MG63 (cell line): ENCODE measurements at regions not wholly inside any gene's neighbourhood (a gene's known extent, or its start where the extent isn't known, plus 50 kb on each side); places are given as distances from the start of the nearest gene placed in this dataset.
"Not testable (repeated sequence)": the region's sequence is repeated elsewhere in the genome, so short reads cannot be mapped to it uniquely, and the experiment has no call there.

Experiments used
- DNase-seq: peaks from one replicate; pipeline ENCODE4 v3.0.0-alpha.2; 2020
- H3K27me3 ChIP-seq: fragments of 250-450 bp; sonication (Bioruptor Pico); 2 replicates; pipeline ENCODE4 v1.5.1; 2020; ENCODE audit warnings: mild to moderate bottlenecking, moderate library complexity
- H3K36me3 ChIP-seq: fragments of 250-450 bp; sonication (Bioruptor Pico); 2 replicates; pipeline ENCODE4 v1.5.1; 2020; ENCODE audit warnings: mild to moderate bottlenecking, moderate library complexity
- H3K4me3 ChIP-seq: fragments of 250-450 bp; sonication (Bioruptor Pico); 2 replicates; pipeline ENCODE4 v1.5.1; 2020; ENCODE audit warnings: mild to moderate bottlenecking, moderate library complexity
- H3K9me3 ChIP-seq: fragments of 250-450 bp; sonication (Bioruptor Pico); 2 replicates; pipeline ENCODE4 v1.5.1; 2020; ENCODE audit warnings: mild to moderate bottlenecking, moderate library complexity

DNA sequence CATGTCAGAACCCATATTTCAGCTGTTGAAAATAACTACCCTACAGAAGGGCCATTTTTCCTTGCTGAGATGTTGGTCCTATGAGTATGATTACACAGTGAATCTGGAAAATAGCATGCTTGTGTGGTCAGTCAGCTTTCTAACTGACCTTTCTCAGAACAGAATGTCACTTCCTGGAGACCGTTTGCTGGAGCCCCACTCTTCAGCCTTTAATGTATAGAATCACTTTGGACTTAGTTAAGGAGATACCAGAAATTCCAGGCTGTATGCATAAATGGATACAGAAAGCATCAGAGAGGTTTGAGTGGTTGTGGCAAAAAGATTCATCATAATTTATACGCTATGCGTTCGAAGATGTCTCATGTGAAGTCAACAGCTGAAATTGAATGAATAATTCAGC, 488.1 kb downstream of the EBF1 start:
- Histone ChIP-seq H3K9me3 (no peaks in the 10 kb centered on the region), H3K4me3 (no peak overlapping the region), H3K36me3 (no peaks in the 10 kb centered on the region), H3K27me3 (no peaks in the 10 kb centered on the region)
- no peak for DNase-seq

- DNase-seq: no peak
- no peak overlapping the region for H3K4me3 ChIP-seq
- no peaks in the 10 kb centered on the region for H3K9me3 ChIP-seq
- no peaks in the 10 kb centered on the region for H3K36me3 ChIP-seq
- H3K27me3 ChIP-seq: no peaks in the 10 kb centered on the region
These were observed 489.7 kb downstream of the EBF1 start for GRCh38 chr5:158610051-158610415.

DNA sequence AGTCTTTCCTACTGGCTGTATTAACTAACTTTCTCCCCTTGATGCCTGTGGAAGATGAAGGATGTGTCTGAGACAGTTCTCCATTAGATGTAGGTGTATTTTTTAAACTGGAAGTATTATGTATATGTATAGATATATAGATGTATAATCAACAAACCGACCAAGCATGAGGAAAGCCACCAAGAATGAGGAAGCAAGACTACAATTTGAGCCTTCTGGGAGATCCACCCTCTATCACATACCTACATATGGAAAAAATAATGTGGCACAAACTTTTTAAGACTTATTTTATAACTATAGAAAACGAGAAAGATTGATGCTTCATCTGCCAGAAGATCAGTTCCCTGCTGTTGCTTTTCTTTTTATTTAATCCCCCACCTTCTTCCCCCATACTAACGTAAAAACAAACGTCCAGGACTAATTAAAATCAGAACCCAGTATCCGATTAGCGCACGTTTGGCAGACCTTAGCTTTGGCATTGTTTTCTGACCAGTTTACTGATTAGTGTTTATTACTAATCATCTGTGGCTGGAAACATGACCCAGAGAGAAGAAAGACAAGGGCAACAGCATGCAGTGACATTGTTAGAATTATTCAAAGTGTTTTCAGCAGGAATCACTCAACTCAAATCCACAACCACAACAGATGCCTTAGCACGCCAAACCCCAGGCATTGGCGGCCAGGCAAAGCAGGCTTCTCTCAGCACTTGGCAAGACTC, 490.2 kb downstream of the EBF1 start:
- Histone ChIP-seq H3K27me3 (no peaks in the 10 kb centered on the region), H3K9me3 (no peaks in the 10 kb centered on the region), H3K36me3 (no peaks in the 10 kb centered on the region), H3K4me3 (no peak overlapping the region)
- DNase-seq: peak; percentile 75

DNA sequence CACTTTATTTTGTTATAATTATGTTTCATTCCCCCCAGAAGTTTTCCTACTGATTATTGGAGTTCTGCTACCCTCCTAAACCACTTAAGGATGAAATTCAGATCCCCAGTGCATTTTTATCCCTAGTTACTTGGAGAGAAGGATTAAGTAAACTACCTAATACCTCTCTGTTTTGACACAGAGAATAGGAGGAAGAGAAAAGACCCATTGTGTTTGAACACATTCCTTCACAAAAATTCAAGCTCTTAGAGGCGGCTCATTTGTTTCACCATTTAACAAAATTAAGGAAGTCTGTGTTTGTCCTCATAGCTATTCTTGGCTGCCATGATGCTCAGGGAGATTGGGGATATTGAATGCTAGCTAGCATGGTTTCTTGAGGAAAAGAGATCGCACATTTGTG, 492.6 kb downstream of the EBF1 start:
- no peaks in the 10 kb centered on the region for H3K36me3 ChIP-seq
- no peak overlapping the region for H3K4me3 ChIP-seq
- no peaks in the 10 kb centered on the region for H3K27me3 ChIP-seq
- H3K9me3 ChIP-seq: no peaks in the 10 kb centered on the region
- no peak for DNase-seq

GRCh38 chr5:158606233-158606632, 493.5 kb downstream of the EBF1 start:
- no peak for DNase-seq
- Histone ChIP-seq H3K4me3 (no peak overlapping the region), H3K36me3 (no peaks in the 10 kb centered on the region), H3K9me3 (no peaks in the 10 kb centered on the region), H3K27me3 (no peaks in the 10 kb centered on the region)

DNA sequence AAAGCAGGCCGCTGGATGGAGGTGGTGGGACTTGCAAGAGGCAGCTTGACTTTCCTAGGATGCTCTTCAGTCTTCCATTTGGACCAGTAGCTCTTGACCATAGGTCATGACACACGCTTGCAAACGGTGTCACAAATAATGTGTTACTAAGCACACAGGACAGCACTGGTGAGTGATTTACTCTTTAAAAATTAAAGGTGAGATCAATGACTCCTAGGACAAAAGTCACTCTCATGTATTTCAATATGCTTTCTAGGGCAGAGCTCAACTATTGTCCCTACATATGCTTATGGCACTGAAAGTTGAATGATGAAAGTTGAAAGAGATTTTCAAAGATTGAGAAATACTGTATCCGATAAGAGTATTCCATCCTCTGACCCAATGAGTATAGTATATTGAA, 496.7 kb downstream of the EBF1 start:
- no peaks in the 10 kb centered on the region for H3K9me3 ChIP-seq
- H3K27me3 ChIP-seq: no peaks in the 10 kb centered on the region
- DNase-seq: no peak
- H3K4me3 ChIP-seq: no peak overlapping the region
- no peaks in the 10 kb centered on the region for H3K36me3 ChIP-seq

GRCh38 chr5:158601118-158601517, 498.6 kb downstream of the EBF1 start:
- no peaks in the 10 kb centered on the region for H3K27me3 ChIP-seq
- H3K36me3 ChIP-seq: no peaks in the 10 kb centered on the region
- peaks cover 2% of the 10 kb centered on the region for H3K9me3 ChIP-seq
- H3K4me3 ChIP-seq: no peak overlapping the region
- DNase-seq: no peak

GRCh38 chr5:158600679-158601078, 499.0 kb downstream of the EBF1 start:
- Histone ChIP-seq H3K4me3 (no peak overlapping the region), H3K27me3 (no peaks in the 10 kb centered on the region), H3K9me3 (peaks cover 2% of the 10 kb centered on the region), H3K36me3 (no peaks in the 10 kb centered on the region)
- no peak for DNase-seq

GRCh38 chr5:158599157-158599556, 500.6 kb downstream of the EBF1 start:
- Histone ChIP-seq H3K27me3 (no peaks in the 10 kb centered on the region), H3K4me3 (no peak overlapping the region), H3K9me3 (peaks cover 2% of the 10 kb centered on the region), H3K36me3 (no peaks in the 10 kb centered on the region)
- peak; percentile 58 for DNase-seq

DNA sequence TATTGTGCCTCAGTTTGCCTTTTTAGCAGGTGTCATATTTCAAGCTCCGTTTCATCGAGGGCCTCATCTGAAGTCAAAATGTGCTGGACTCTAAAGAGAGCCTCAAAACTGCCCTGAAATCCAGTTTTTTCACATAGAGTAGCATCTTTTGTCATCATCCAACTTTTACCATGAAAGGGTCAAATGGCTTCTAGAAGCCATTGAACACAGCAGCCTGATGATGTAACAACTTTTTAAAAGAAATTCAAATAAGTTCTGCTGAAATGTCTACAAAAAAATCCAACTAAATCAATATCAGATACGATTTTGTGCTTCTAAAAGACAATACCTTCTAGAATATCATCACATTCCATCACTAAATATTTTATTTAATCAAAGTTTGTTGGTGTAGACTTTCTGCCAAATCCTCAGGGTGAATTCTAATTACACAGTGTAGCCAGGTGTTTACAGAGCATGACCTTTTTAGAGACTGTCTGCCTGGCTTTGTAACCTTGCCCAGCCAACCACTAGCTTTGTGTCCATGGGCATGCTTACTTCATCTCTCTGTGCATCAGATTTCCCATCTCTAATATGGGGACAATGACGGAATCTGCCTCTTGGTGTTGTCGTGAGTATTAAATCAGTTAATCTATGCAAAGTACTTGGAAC, 505.0 kb downstream of the EBF1 start:
- no peak overlapping the region for H3K4me3 ChIP-seq
- peaks cover 2% of the 10 kb centered on the region for H3K9me3 ChIP-seq
- no peak for DNase-seq
- H3K36me3 ChIP-seq: no peaks in the 10 kb centered on the region
- no peaks in the 10 kb centered on the region for H3K27me3 ChIP-seq

DNA sequence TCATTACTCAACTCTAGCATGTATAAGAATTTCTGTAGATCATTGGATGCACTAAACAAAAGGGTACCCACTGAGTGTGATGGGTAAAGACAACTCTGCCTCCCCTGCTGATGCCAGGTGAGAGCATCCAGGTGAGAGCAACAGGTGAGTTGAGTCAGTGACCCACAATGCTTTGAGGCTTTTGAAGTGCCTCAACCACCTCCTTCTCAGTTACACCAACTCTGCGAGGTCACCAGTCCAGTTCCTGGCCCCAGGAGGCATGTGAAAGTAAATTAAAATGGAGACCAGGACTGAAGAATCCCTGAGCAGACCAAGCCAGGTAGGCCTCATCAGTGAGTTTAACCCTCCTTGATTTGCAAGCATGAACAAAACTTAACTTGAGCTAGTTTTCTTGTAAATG, 505.8 kb downstream of the EBF1 start:
- no peaks in the 10 kb centered on the region for H3K27me3 ChIP-seq
- DNase-seq: no peak
- peaks cover 2% of the 10 kb centered on the region for H3K9me3 ChIP-seq
- no peaks in the 10 kb centered on the region for H3K36me3 ChIP-seq
- no peak overlapping the region for H3K4me3 ChIP-seq

- Histone ChIP-seq H3K36me3 (no peaks in the 10 kb centered on the region), H3K9me3 (no peaks in the 10 kb centered on the region), H3K27me3 (no peaks in the 10 kb centered on the region), H3K4me3 (no peak overlapping the region)
- peak; percentile 50 for DNase-seq
These were observed 508.3 kb downstream of the EBF1 start for GRCh38 chr5:158591301-158591863.

- no peak overlapping the region for H3K4me3 ChIP-seq
- no peaks in the 10 kb centered on the region for H3K27me3 ChIP-seq
- no peaks in the 10 kb centered on the region for H3K36me3 ChIP-seq
- no peaks in the 10 kb centered on the region for H3K9me3 ChIP-seq
- DNase-seq: no peak
These were observed 508.9 kb downstream of the EBF1 start for GRCh38 chr5:158590746-158591300.

DNA sequence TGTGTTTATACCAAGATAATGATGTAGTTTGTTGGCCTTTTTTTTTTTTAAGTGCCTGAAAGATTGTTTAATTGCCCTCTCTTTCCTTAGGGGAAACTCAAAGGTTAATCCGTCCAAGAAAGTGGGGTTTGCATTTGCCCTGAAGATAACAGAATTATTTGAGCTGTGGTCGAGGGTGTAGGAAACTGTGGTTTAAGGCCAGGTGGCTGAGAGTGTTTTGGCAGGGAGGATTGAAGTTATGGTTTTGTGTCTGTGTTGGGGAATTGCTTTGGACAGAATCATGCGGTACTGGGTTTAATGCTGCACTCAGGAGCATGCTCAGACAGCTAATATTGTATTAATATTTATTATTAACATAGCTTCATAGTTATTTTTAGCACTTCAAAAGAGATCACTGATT, 509.8 kb downstream of the EBF1 start:
- H3K9me3 ChIP-seq: peaks cover 4% of the 10 kb centered on the region
- H3K4me3 ChIP-seq: no peak overlapping the region
- H3K36me3 ChIP-seq: no peaks in the 10 kb centered on the region
- no peaks in the 10 kb centered on the region for H3K27me3 ChIP-seq
- no peak for DNase-seq

GRCh38 chr5:158588617-158589016, 511.1 kb downstream of the EBF1 start:
- DNase-seq: no peak
- Histone ChIP-seq H3K36me3 (no peaks in the 10 kb centered on the region), H3K9me3 (peaks cover 6% of the 10 kb centered on the region), H3K27me3 (no peaks in the 10 kb centered on the region), H3K4me3 (no peak overlapping the region)

DNA sequence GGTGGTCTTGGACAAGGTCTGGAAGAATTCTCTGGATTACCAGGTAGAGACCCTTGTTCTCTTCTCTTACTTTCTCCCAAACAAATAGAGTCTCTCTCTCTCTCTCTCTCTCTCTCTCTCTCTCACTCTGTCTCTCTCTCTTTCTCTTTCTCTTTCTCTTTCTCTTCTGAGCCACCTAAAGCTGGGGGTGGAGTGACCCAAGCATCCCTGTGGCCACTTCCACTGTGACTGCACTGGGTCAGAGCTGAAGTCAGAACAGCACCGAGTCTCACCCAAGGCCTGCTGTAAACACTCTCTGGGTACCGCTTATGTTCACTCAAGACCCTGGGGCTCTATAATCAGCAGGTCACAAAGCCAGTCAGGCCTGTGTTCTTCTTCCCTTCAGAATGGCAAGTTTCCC, 513.7 kb downstream of the EBF1 start:
- no peak for DNase-seq
- Histone ChIP-seq H3K36me3 (no peaks in the 10 kb centered on the region), H3K27me3 (no peaks in the 10 kb centered on the region), H3K4me3 (no peak overlapping the region), H3K9me3 (peaks cover 7% of the 10 kb centered on the region)

GRCh38 chr5:158582669-158583068, 517.0 kb downstream of the EBF1 start:
- H3K36me3 ChIP-seq, H3K4me3 ChIP-seq, H3K27me3 ChIP-seq, DNase-seq: not testable (repeated sequence)
- H3K9me3 ChIP-seq: peaks cover 21% of the 10 kb centered on the region

DNA sequence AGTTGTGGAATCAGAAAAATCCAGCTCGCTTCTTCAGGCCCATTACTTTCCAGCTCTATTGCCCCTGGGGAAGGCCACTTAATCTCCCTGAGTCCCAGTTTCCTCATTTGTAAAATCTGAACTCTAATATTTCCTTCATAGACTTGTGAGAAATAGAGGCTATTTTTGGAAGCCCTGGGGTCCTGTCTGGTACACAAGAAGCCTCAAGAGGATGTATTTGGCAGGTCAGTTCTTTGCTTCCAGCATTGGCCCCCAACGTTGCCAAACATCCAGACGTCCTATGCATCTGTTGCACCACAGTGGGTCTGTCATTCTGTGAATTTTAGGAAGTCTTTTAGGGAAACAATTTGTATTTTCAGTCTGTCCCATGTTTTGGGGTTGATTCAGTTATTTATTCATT, 525.9 kb downstream of the EBF1 start:
- no peak overlapping the region for H3K4me3 ChIP-seq
- peaks cover 8% of the 10 kb centered on the region for H3K9me3 ChIP-seq
- no peaks in the 10 kb centered on the region for H3K36me3 ChIP-seq
- DNase-seq: no peak
- H3K27me3 ChIP-seq: no peaks in the 10 kb centered on the region
